IPS-18a (cell line): ENCODE measurements at regions not wholly inside any gene's neighbourhood (a gene's known extent, or its start where the extent isn't known, plus 50 kb on each side); places are given as distances from the start of the nearest gene placed in this dataset.
"Not testable (repeated sequence)": the region's sequence is repeated elsewhere in the genome, so short reads cannot be mapped to it uniquely, and the experiment has no call there.

Experiments
- H3K27ac ChIP-seq: one replicate; pipeline ENCODE4 v1.5.1; 2013; ENCODE audit warnings: low read length
- H3K27me3 ChIP-seq: one replicate; pipeline ENCODE4 v1.6.1; 2013; ENCODE audit warnings: mild to moderate bottlenecking, low read length; ENCODE audit not compliant: control insufficient read depth, insufficient read depth
- H3K36me3 ChIP-seq: one replicate; pipeline ENCODE4 v1.6.1; 2013; ENCODE audit warnings: low read depth, low read length; ENCODE audit not compliant: control insufficient read depth
- H3K4me1 ChIP-seq: one replicate; pipeline ENCODE4 v1.6.1; 2013; ENCODE audit warnings: low read depth, low read length; ENCODE audit not compliant: control insufficient read depth
- H3K4me3 ChIP-seq: one replicate; pipeline ENCODE4 v1.5.1; 2013; ENCODE audit warnings: low read length
- H3K9ac ChIP-seq: one replicate; pipeline ENCODE4 v1.6.1; 2013; ENCODE audit warnings: mild to moderate bottlenecking, low read length, moderate library complexity
- H3K9me3 ChIP-seq: one replicate; pipeline ENCODE4 v1.6.1; 2013; ENCODE audit warnings: low read depth, low read length; ENCODE audit not compliant: control insufficient read depth

- Histone ChIP-seq H3K27ac (no peak overlapping the region), H3K9ac (no peak overlapping the region), H3K27me3 (no peaks in the 10 kb centered on the region), H3K9me3 (no peaks in the 10 kb centered on the region), H3K36me3 (no peaks in the 10 kb centered on the region), H3K4me1 (no peaks in the 10 kb centered on the region), H3K4me3 (no peak overlapping the region)
These were observed 154.1 kb downstream of the SH3BP4 start for GRCh38 chr2:235105821-235106359.

GRCh38 chr2:235106874-235107639 lies 155.2 kb downstream of the SH3BP4 start:
- Histone ChIP-seq H3K36me3 (no peaks in the 10 kb centered on the region), H3K9ac (no peak overlapping the region), H3K27ac (no peak overlapping the region), H3K4me3 (no peak overlapping the region), H3K9me3 (no peaks in the 10 kb centered on the region), H3K4me1 (no peaks in the 10 kb centered on the region), H3K27me3 (no peaks in the 10 kb centered on the region)

GRCh38 chr2:235107640-235107951 lies 155.8 kb downstream of the SH3BP4 start:
- no peaks in the 10 kb centered on the region for H3K27me3 ChIP-seq
- no peaks in the 10 kb centered on the region for H3K4me1 ChIP-seq
- no peak overlapping the region for H3K27ac ChIP-seq
- H3K4me3 ChIP-seq, result no peak overlapping the region
- H3K36me3 ChIP-seq, result no peaks in the 10 kb centered on the region
- no peaks in the 10 kb centered on the region for H3K9me3 ChIP-seq
- H3K9ac ChIP-seq, result no peak overlapping the region

- H3K4me1 ChIP-seq, H3K27me3 ChIP-seq, H3K36me3 ChIP-seq: not testable (repeated sequence)
These were observed 157.7 kb downstream of the SH3BP4 start for GRCh38 chr2:235109561-235109960.

GRCh38 chr2:235112365-235112764 lies 160.5 kb downstream of the SH3BP4 start:
- Histone ChIP-seq H3K27me3 (no peaks in the 10 kb centered on the region), H3K36me3 (no peaks in the 10 kb centered on the region), H3K9ac (no peak overlapping the region), H3K4me1 (peaks cover 2% of the 10 kb centered on the region), H3K27ac (no peak overlapping the region), H3K9me3 (no peaks in the 10 kb centered on the region), H3K4me3 (no peak overlapping the region)

More at GRCh38 chr2:235109561-235109960, 157.7 kb downstream of the SH3BP4 start:
- H3K27ac ChIP-seq, H3K9me3 ChIP-seq, H3K4me3 ChIP-seq, H3K9ac ChIP-seq: not testable (repeated sequence)

GRCh38 chr2:235113854-235114253 lies 162.0 kb downstream of the SH3BP4 start:
- Histone ChIP-seq H3K9ac (no peak overlapping the region), H3K36me3 (no peaks in the 10 kb centered on the region), H3K9me3 (no peaks in the 10 kb centered on the region), H3K27me3 (peaks cover 3% of the 10 kb centered on the region), H3K27ac (no peak overlapping the region), H3K4me1 (peaks cover 2% of the 10 kb centered on the region), H3K4me3 (no peak overlapping the region)

GRCh38 chr2:235114286-235114685 lies 162.5 kb downstream of the SH3BP4 start:
- Histone ChIP-seq H3K4me3 (no peak overlapping the region), H3K27me3 (peaks cover 3% of the 10 kb centered on the region), H3K27ac (no peak overlapping the region), H3K9ac (no peak overlapping the region), H3K9me3 (no peaks in the 10 kb centered on the region), H3K36me3 (no peaks in the 10 kb centered on the region), H3K4me1 (peaks cover 2% of the 10 kb centered on the region)

- H3K36me3 ChIP-seq, result no peaks in the 10 kb centered on the region
- no peak overlapping the region for H3K27ac ChIP-seq
- H3K4me1 ChIP-seq, result peaks cover 2% of the 10 kb centered on the region
- no peaks in the 10 kb centered on the region for H3K9me3 ChIP-seq
- H3K9ac ChIP-seq, result no peak overlapping the region
- peaks cover 3% of the 10 kb centered on the region for H3K27me3 ChIP-seq
- H3K4me3 ChIP-seq, result no peak overlapping the region
These were observed 163.7 kb downstream of the SH3BP4 start for GRCh38 chr2:235115521-235115920.

- Histone ChIP-seq H3K9ac (no peak overlapping the region), H3K4me1 (peaks cover 2% of the 10 kb centered on the region), H3K9me3 (no peaks in the 10 kb centered on the region), H3K27me3 (peaks cover 15% of the 10 kb centered on the region), H3K4me3 (no peak overlapping the region), H3K36me3 (no peaks in the 10 kb centered on the region), H3K27ac (no peak overlapping the region)
These were observed 165.2 kb downstream of the SH3BP4 start for GRCh38 chr2:235116885-235117492.

GRCh38 chr2:235126768-235127167 lies 175.0 kb downstream of the SH3BP4 start:
- H3K27me3 ChIP-seq, result peaks cover 86% of the 10 kb centered on the region
- H3K27ac ChIP-seq, result no peak overlapping the region
- H3K4me1 ChIP-seq, result peaks cover 6% of the 10 kb centered on the region
- no peaks in the 10 kb centered on the region for H3K36me3 ChIP-seq
- H3K9me3 ChIP-seq, result no peaks in the 10 kb centered on the region
- H3K4me3 ChIP-seq, result no peak overlapping the region
- no peak overlapping the region for H3K9ac ChIP-seq

- H3K9ac ChIP-seq, result no peak overlapping the region
- no peak overlapping the region for H3K27ac ChIP-seq
- peaks cover 78% of the 10 kb centered on the region for H3K27me3 ChIP-seq
- peaks cover 6% of the 10 kb centered on the region for H3K4me1 ChIP-seq
- no peaks in the 10 kb centered on the region for H3K36me3 ChIP-seq
- H3K4me3 ChIP-seq, result no peak overlapping the region
- no peaks in the 10 kb centered on the region for H3K9me3 ChIP-seq
These were observed 176.1 kb downstream of the SH3BP4 start for GRCh38 chr2:235127931-235128330.

GRCh38 chr2:235129850-235130249 lies 178.0 kb downstream of the SH3BP4 start:
- no peak overlapping the region for H3K27ac ChIP-seq
- H3K27me3 ChIP-seq, result peaks cover 63% of the 10 kb centered on the region
- H3K4me1 ChIP-seq, result peaks cover 6% of the 10 kb centered on the region
- H3K9ac ChIP-seq, result no peak overlapping the region
- H3K36me3 ChIP-seq, result no peaks in the 10 kb centered on the region
- H3K9me3 ChIP-seq, result no peaks in the 10 kb centered on the region
- no peak overlapping the region for H3K4me3 ChIP-seq
